Peyer's patch (tissue), 4 donors: ENCODE measurements at regions not wholly inside any gene's neighbourhood (a gene's known extent, or its start where the extent isn't known, plus 50 kb on each side); places are given as distances from the start of the nearest gene placed in this dataset.

Experiments
- POLR2A ChIP-seq, 2 donors: fragments of 450-650 bp; IDR thresholded peaks; one replicate each; pipeline ENCODE4 v1.5.1; 2017; ENCODE audit warnings: antibody characterized with exemption in 2 of 2, mild to moderate bottlenecking in 2 of 2, moderate library complexity in 2 of 2
- TF ChIP-seq, protein P1 (sequence below), 6 experiments: fragments of 450-650 bp in 4 of 6; fragments of 200-600 bp in 2 of 6; sonication (generic) in 1 of 6; IDR thresholded peaks; one replicate each; pipeline ENCODE4 v1.5.1; 2017 to 2019; ENCODE audit warnings: antibody characterized with exemption in 6 of 6, mild to moderate bottlenecking in 3 of 6, moderate library complexity in 1 of 6

DNA sequence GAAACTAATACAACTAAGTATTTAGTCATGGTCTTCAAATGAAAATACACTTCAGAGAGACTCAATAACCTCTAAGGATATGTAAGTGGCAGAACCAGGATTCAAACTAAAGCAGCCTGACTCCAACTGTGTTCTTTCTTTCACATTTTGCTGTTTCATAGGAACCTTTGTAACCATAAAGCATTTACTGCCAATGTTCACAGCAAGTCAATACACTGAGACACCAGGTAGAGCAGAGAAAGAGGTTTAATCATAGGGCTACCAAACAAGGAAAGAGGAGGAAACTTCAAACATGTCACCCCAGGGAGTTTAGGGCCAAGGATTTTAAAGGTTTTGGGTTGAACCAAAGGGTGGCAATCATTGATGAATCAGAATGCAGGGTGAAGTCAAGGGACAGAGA, 263.1 kb upstream of the PTGER4 start:
- TF ChIP-seq, protein P1, sequence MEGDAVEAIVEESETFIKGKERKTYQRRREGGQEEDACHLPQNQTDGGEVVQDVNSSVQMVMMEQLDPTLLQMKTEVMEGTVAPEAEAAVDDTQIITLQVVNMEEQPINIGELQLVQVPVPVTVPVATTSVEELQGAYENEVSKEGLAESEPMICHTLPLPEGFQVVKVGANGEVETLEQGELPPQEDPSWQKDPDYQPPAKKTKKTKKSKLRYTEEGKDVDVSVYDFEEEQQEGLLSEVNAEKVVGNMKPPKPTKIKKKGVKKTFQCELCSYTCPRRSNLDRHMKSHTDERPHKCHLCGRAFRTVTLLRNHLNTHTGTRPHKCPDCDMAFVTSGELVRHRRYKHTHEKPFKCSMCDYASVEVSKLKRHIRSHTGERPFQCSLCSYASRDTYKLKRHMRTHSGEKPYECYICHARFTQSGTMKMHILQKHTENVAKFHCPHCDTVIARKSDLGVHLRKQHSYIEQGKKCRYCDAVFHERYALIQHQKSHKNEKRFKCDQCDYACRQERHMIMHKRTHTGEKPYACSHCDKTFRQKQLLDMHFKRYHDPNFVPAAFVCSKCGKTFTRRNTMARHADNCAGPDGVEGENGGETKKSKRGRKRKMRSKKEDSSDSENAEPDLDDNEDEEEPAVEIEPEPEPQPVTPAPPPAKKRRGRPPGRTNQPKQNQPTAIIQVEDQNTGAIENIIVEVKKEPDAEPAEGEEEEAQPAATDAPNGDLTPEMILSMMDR (IDR thresholded peaks at IDR 0.05): no peak
- no peak for TF ChIP-seq POLR2A (IDR thresholded peaks at IDR 0.05)
